NB4 (cell line): ENCODE measurements at regions not wholly inside any gene's neighbourhood (a gene's known extent, or its start where the extent isn't known, plus 50 kb on each side); places are given as distances from the start of the nearest gene placed in this dataset.
"Not testable (repeated sequence)": the region's sequence is repeated elsewhere in the genome, so short reads cannot be mapped to it uniquely, and the experiment has no call there.

Experiments
- DNase-seq: peaks from one replicate; pipeline ENCODE4 v3.0.0; 2010; ENCODE audit warnings: low read depth
- H3K4me3 ChIP-seq: one replicate; pipeline ENCODE4 v1.5.1; 2011; ENCODE audit warnings: mild to moderate bottlenecking, low read depth, low read length, moderate library complexity
- MYC ChIP-seq: IDR thresholded peaks from 2 replicates; pipeline ENCODE4 v1.6.1; 2011; ENCODE audit warnings: low read depth, low read length
- POLR2A ChIP-seq: IDR thresholded peaks from 2 replicates; pipeline ENCODE4 v1.6.1; 2011; ENCODE audit warnings: mild to moderate bottlenecking; ENCODE audit not compliant: insufficient read length; ENCODE audit errors: extremely low read depth
- TF ChIP-seq, protein P1 (sequence below): IDR thresholded peaks from one replicate; pipeline ENCODE4 v1.5.1; 2012; ENCODE audit warnings: low read depth, low read length
- TF ChIP-seq, protein P2 (sequence below): IDR thresholded peaks from 2 replicates; pipeline ENCODE4 v1.6.1; 2011; ENCODE audit warnings: low read depth, low read length

DNA sequence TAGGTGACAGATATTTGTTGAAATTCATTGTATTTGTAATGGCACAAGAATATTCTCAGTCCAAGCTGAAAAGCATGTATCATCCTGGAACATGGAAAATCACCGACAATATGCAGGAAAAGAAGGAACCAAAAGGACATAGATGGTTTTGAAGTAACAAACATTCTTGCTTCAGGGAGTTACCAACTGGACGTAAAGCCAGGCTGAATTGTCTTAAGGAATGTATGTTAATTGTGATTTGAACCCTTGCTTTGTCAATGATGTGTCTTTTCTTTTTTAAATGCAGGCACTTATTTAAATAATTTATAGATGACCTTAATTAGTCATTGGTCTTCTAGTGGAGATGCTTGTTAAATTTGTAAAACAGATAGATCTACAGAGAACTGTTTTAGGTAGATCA, 489.4 kb upstream of the ZP4 start:
- DNase-seq = no peak
- TF ChIP-seq MYC (no peak), POLR2A (no peak)
- TF ChIP-seq, protein P1, sequence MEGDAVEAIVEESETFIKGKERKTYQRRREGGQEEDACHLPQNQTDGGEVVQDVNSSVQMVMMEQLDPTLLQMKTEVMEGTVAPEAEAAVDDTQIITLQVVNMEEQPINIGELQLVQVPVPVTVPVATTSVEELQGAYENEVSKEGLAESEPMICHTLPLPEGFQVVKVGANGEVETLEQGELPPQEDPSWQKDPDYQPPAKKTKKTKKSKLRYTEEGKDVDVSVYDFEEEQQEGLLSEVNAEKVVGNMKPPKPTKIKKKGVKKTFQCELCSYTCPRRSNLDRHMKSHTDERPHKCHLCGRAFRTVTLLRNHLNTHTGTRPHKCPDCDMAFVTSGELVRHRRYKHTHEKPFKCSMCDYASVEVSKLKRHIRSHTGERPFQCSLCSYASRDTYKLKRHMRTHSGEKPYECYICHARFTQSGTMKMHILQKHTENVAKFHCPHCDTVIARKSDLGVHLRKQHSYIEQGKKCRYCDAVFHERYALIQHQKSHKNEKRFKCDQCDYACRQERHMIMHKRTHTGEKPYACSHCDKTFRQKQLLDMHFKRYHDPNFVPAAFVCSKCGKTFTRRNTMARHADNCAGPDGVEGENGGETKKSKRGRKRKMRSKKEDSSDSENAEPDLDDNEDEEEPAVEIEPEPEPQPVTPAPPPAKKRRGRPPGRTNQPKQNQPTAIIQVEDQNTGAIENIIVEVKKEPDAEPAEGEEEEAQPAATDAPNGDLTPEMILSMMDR = no peak
- TF ChIP-seq, protein P2, sequence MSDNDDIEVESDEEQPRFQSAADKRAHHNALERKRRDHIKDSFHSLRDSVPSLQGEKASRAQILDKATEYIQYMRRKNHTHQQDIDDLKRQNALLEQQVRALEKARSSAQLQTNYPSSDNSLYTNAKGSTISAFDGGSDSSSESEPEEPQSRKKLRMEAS = no peak
- no peak overlapping the region for H3K4me3 ChIP-seq

DNA sequence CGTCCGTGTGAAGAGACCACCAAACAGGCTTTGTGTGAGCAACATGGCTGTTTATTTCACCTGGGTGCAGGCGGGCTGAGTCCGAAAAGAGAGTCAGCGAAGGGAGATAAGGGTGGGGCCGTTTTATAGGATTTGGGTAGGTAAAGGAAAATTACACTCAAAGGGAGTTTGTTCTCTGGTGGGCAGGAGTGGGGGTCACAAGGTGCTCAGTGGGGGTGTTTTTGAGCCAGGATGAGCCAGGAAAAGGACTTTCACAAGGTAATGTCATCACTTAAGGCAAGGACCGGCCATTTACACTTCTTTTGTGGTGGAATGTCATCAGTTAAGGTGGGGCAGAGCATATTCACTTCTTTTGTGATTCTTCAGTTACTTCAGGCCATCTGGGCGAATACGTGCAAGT, 488.7 kb upstream of the ZP4 start:
- DNase-seq, H3K4me3 ChIP-seq: not testable (repeated sequence)

DNA sequence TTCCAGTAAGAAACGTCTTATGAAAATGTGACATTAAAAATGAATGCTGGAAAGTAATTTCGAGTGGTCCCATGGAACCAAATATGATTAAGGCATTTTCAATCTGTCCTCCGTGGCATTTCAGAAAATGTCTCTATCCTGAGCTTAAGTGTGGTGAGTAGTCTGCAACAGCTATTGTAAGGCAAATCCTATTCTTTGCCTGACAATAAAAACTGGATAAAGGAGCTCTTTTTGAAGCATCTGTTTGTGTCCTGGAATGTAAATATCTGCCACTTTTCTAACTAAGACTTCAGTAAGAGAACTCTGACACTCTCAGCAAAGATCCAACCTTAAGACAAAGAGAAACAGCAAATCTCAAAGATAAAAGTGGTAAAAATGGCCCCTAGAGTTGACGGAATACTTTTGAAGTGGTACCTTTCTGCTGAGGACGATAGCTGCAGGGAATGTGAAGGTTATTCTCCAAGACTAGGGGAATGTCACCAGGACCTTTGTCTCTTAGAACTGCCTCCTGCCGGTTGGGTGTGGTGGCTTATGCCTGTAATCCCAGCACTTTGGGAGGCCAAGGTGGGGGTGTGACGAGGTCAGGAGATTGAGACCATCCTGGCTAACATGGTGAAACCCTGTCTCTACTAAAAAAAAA, 486.7 kb upstream of the ZP4 start:
- no peak overlapping the region for H3K4me3 ChIP-seq
- TF ChIP-seq, protein P2 = no peak
- no peak for DNase-seq

DNA sequence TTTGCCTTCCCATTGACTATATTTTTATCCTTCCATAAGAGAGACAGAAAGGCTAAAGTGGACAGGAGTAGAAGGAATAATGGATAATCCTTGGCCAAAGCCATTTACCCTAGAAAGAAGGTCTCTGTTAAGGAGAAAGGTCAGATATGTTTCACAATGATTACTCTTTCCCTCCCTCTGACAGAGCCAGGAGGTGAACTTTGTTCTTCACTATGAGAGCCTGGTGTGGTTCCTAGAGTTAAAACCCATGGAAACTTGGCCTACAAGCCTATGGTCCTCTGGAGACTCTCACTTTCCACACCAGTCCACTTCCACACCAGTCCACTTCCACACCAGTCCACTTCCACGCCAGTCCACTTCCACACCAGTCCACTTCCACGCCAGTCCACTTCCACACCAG, 479.9 kb upstream of the ZP4 start:
- no peak overlapping the region for H3K4me3 ChIP-seq
- TF ChIP-seq, protein P1 = no peak
- TF ChIP-seq MYC = no peak
- TF ChIP-seq POLR2A = no peak
- TF ChIP-seq, protein P2 = no peak
- no peak for DNase-seq

DNA sequence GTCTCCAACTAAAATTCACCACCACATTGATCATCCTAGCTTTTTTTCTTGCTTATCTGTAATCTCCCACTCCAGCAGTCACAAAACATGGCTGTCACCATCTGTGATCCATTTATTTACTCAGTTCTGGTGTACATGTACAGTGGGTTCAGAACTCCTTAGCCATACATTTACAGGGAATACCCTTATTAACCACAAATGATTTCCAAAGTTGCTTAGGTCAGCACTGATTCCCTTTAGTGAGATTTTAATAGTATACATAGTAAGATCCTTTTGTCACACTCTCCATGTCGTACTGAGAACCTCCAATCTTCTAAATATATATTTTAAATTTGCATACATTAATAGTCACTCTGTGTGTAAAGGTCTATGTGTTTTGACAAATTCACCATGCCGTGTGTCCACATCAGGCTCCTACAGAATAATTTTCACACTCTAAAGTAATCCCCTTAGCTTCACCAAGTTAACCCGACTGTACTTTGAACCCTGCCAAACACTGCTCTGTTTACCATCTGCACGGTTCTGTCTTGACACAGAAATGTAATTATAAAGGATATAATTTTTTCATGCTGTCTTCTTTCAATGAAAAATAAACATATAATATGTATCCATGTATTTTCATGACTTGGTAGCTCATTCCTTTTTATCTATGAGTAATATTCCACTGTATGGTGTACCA, 473.6 kb upstream of the ZP4 start:
- no peak overlapping the region for H3K4me3 ChIP-seq
- DNase-seq = no peak
- TF ChIP-seq, protein P1 = no peak
- TF ChIP-seq MYC (no peak), POLR2A (no peak)
- TF ChIP-seq, protein P2 = no peak

DNA sequence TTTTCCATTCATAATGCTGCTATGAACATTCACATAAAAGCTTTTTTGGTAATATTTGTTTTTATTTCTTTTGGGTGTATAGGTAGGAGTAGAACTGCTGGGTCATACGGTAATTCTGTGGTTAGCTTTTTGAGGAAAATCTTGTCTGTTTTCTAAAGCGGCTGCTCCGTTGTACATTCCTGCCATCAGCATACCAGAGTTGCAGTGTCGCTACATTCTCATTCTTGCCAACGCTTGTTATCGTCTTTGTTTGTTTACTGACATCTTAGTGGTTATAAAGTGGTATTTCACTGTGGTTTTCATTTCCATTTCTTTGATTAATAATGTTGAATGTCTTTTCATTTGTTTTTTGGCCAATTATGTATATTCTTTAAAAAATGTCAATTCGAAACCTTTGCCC, 469.8 kb upstream of the ZP4 start:
- no peak overlapping the region for H3K4me3 ChIP-seq
- DNase-seq = no peak
- TF ChIP-seq, protein P1 = no peak
- no peak for TF ChIP-seq MYC
- TF ChIP-seq POLR2A = no peak

DNA sequence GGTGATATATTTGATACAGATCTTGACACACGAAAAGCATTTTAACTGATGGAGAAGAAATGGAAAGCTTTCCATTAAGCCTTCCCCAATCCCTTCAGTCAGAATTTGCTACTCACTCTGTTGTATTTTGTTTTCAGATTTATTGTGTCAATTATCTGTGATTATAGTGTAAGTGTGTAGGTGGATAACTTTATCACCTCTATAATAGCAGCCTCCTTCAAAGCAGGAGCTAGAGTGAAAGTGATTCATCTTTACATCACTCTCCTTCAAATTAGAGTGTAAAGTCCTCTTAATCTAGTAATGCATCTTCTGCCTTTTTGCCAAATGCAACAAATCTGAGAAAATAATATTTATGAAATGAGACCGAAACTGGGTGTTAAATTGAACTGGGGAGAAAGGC, 459.7 kb upstream of the ZP4 start:
- no peak overlapping the region for H3K4me3 ChIP-seq
- no peak for DNase-seq
- TF ChIP-seq, protein P1 = no peak
- TF ChIP-seq MYC = no peak
- TF ChIP-seq POLR2A = no peak
- TF ChIP-seq, protein P2 = no peak
